ENCODE measurements at regions not wholly inside any gene's neighbourhood (a gene's known extent, or its start where the extent isn't known, plus 50 kb on each side); places are given as distances from the start of the nearest gene placed in this dataset.

GRCh38 chr20:19070681-19071445 is 141.6 kb upstream of the SLC24A3 start:
- no peak for DNase-seq (ENCODE audit: low read depth in 4 of 6, low spot score in 6 of 6)
- H3K36me3 ChIP-seq (ENCODE audit: control insufficient read depth, insufficient read depth, low read length), result no peaks in the 10 kb centered on the region
- H3K4me3 ChIP-seq (ENCODE audit: low read depth, low read length), result no peak overlapping the region
- H3K4me1 ChIP-seq (ENCODE audit: control insufficient read depth, insufficient read depth, low read length), result no peaks in the 10 kb centered on the region
- no peaks in the 10 kb centered on the region for H3K27me3 ChIP-seq (ENCODE audit: control insufficient read depth, insufficient read depth, low read length)
- H3K27ac ChIP-seq (ENCODE audit: low read depth, low read length), result no peak overlapping the region
- peaks cover 4% of the 10 kb centered on the region for H3K9me3 ChIP-seq (ENCODE audit: control insufficient read depth, insufficient read depth, low read length)
- 80% methylated on average over 1 of the region's 3 CpGs for WGBS (ENCODE audit: insufficient coverage)

- WGBS (ENCODE audit: insufficient coverage), result no CpG with 5 or more reads among the region's 3 CpGs
- H3K4me1 ChIP-seq (ENCODE audit: control insufficient read depth, insufficient read depth, low read length), result no peaks in the 10 kb centered on the region
- no peaks in the 10 kb centered on the region for H3K27me3 ChIP-seq (ENCODE audit: control insufficient read depth, insufficient read depth, low read length)
- H3K4me3 ChIP-seq (ENCODE audit: low read depth, low read length), result no peak overlapping the region
- DNase-seq (ENCODE audit: low read depth in 4 of 6, low spot score in 6 of 6), result peak in 1 of 6 donors; percentile 74
- peaks cover 2% of the 10 kb centered on the region for H3K9me3 ChIP-seq (ENCODE audit: control insufficient read depth, insufficient read depth, low read length)
- H3K27ac ChIP-seq (ENCODE audit: low read depth, low read length), result no peak overlapping the region
- H3K36me3 ChIP-seq (ENCODE audit: control insufficient read depth, insufficient read depth, low read length), result no peaks in the 10 kb centered on the region
Measured at GRCh38 chr20:19071446-19071725, 141.1 kb upstream of the SLC24A3 start.

- no peak overlapping the region for H3K27ac ChIP-seq (ENCODE audit: low read depth, low read length)
- DNase-seq (ENCODE audit: low read depth in 4 of 6, low spot score in 6 of 6), result no peak
- H3K36me3 ChIP-seq (ENCODE audit: control insufficient read depth, insufficient read depth, low read length), result no peaks in the 10 kb centered on the region
- no peaks in the 10 kb centered on the region for H3K27me3 ChIP-seq (ENCODE audit: control insufficient read depth, insufficient read depth, low read length)
- WGBS (ENCODE audit: insufficient coverage), result no CpG with 5 or more reads among the region's 2 CpGs
- H3K4me3 ChIP-seq (ENCODE audit: low read depth, low read length), result no peak overlapping the region
- H3K4me1 ChIP-seq (ENCODE audit: control insufficient read depth, insufficient read depth, low read length), result no peaks in the 10 kb centered on the region
- peaks cover 2% of the 10 kb centered on the region for H3K9me3 ChIP-seq (ENCODE audit: control insufficient read depth, insufficient read depth, low read length)
Measured at GRCh38 chr20:19071902-19072498, 140.4 kb upstream of the SLC24A3 start.

DNA sequence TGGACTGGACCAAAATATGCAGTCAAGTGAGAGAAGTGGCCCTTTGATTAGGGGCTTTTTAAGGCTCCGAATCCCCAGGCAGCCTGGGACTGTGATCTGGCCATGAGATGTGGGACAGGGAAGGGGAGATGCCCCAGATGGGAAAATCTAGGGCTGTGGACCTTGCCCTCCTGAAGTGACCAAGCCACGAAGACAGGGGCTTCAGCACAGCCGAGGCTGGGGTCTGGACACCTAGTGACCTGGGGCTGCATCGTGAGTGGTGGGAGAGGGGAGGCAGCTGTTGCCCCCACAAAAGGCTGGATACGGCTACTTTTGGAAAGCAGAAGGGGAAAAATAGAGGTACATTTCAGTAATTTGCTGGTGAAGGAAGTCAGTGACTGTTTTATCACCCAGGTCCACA is 139.5 kb upstream of the SLC24A3 start:
- no peaks in the 10 kb centered on the region for H3K36me3 ChIP-seq (ENCODE audit: control insufficient read depth, insufficient read depth, low read length)
- H3K4me1 ChIP-seq (ENCODE audit: control insufficient read depth, insufficient read depth, low read length), result no peaks in the 10 kb centered on the region
- no peak for DNase-seq (ENCODE audit: low read depth in 4 of 6, low spot score in 6 of 6)
- no peak overlapping the region for H3K4me3 ChIP-seq (ENCODE audit: low read depth, low read length)
- no peaks in the 10 kb centered on the region for H3K9me3 ChIP-seq (ENCODE audit: control insufficient read depth, insufficient read depth, low read length)
- no peak overlapping the region for H3K27ac ChIP-seq (ENCODE audit: low read depth, low read length)
- 95% methylated on average over 5 of the region's 5 CpGs for WGBS (ENCODE audit: insufficient coverage)
- H3K27me3 ChIP-seq (ENCODE audit: control insufficient read depth, insufficient read depth, low read length), result no peaks in the 10 kb centered on the region

- peak in 1 of 6 donors; percentile 54 for DNase-seq (ENCODE audit: low read depth in 4 of 6, low spot score in 6 of 6)
- H3K36me3 ChIP-seq (ENCODE audit: control insufficient read depth, insufficient read depth, low read length), result no peaks in the 10 kb centered on the region
- no peaks in the 10 kb centered on the region for H3K4me1 ChIP-seq (ENCODE audit: control insufficient read depth, insufficient read depth, low read length)
- H3K4me3 ChIP-seq (ENCODE audit: low read depth, low read length), result no peak overlapping the region
- H3K27me3 ChIP-seq (ENCODE audit: control insufficient read depth, insufficient read depth, low read length), result no peaks in the 10 kb centered on the region
- WGBS (ENCODE audit: insufficient coverage), result 0% methylated on average over 1 of the region's 2 CpGs
- H3K9me3 ChIP-seq (ENCODE audit: control insufficient read depth, insufficient read depth, low read length), result no peaks in the 10 kb centered on the region
- no peak overlapping the region for H3K27ac ChIP-seq (ENCODE audit: low read depth, low read length)
Measured at GRCh38 chr20:19073584-19074218, 138.7 kb upstream of the SLC24A3 start.

DNA sequence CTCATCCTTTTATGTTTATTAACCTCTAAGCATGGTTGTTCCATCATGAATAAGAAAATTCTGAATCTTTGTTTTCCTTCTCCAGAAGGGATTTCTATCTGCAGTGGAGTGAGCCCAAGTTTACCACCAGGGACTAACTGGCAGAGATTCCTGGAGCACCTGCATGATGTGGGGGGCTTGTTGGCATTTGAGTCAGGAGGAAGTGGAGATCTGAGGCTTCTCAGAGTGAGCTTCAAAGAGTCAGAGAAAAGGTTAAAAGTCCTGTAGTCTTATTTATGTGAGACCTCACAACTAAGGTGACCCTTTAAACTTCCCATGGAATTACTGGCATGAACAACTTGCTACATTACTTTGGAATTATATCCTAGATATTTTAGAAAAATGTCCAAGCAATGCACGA is 138.1 kb upstream of the SLC24A3 start:
- no CpG with 5 or more reads among the region's 1 CpG for WGBS (ENCODE audit: insufficient coverage)
- H3K27ac ChIP-seq (ENCODE audit: low read depth, low read length), result no peak overlapping the region
- H3K4me1 ChIP-seq (ENCODE audit: control insufficient read depth, insufficient read depth, low read length), result no peaks in the 10 kb centered on the region
- no peaks in the 10 kb centered on the region for H3K27me3 ChIP-seq (ENCODE audit: control insufficient read depth, insufficient read depth, low read length)
- H3K9me3 ChIP-seq (ENCODE audit: control insufficient read depth, insufficient read depth, low read length), result no peaks in the 10 kb centered on the region
- H3K4me3 ChIP-seq (ENCODE audit: low read depth, low read length), result no peak overlapping the region
- DNase-seq (ENCODE audit: low read depth in 4 of 6, low spot score in 6 of 6), result no peak
- H3K36me3 ChIP-seq (ENCODE audit: control insufficient read depth, insufficient read depth, low read length), result no peaks in the 10 kb centered on the region

GRCh38 chr20:19074828-19075516 is 137.5 kb upstream of the SLC24A3 start:
- Histone ChIP-seq H3K9me3 (ENCODE audit: control insufficient read depth, insufficient read depth, low read length) (no peaks in the 10 kb centered on the region), H3K36me3 (ENCODE audit: control insufficient read depth, insufficient read depth, low read length) (no peaks in the 10 kb centered on the region), H3K4me1 (ENCODE audit: control insufficient read depth, insufficient read depth, low read length) (no peaks in the 10 kb centered on the region), H3K4me3 (ENCODE audit: low read depth, low read length) (no peak overlapping the region), H3K27ac (ENCODE audit: low read depth, low read length) (no peak overlapping the region), H3K27me3 (ENCODE audit: control insufficient read depth, insufficient read depth, low read length) (no peaks in the 10 kb centered on the region)
- 58% methylated on average over 4 of the region's 8 CpGs for WGBS (ENCODE audit: insufficient coverage)
- DNase-seq (ENCODE audit: low read depth in 4 of 6, low spot score in 6 of 6), result no peak

DNA sequence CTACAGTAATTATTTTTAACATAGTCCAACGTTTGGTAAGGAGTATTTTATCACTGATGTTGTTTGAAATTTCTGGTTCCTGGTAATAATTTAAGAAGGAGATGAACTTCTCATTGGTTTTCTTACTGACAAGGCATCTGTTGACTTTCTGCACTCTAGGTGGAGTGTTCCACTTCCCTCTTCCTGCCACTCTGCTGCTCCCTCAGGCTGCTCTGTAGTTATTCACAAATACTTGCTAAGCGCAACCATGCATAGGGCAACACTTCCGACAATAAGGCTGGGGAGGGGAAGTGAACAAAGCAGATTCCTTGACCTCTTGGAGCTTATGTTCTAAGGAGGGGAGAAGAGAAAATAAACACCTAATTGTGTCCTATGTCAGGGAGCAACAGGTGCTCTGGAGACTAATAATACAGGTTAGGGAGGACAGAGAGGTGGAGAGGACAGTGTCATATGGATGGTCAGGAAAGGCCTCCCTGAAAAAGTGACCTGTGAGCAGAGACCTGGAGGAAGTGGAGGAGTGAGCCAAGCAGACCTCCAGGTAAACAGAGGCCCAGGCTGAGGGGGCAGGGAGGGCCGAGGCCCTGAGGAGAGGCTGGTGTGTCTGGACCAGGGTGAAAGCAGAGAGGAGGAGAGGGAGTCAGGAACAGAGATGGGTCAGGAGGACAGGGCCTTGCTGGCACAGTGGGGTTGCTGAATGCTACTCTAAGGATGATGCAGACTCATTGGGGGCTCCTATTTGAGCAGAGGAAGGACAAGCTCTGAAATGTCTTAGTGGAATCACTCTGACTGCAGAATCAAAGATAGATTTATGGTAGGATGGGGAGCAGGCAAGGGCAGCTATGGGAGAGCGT is 134.8 kb upstream of the SLC24A3 start:
- H3K9me3 ChIP-seq (ENCODE audit: control insufficient read depth, insufficient read depth, low read length), result no peaks in the 10 kb centered on the region
- H3K4me3 ChIP-seq (ENCODE audit: low read depth, low read length), result no peak overlapping the region
- H3K27ac ChIP-seq (ENCODE audit: low read depth, low read length), result no peak overlapping the region
- H3K4me1 ChIP-seq (ENCODE audit: control insufficient read depth, insufficient read depth, low read length), result no peaks in the 10 kb centered on the region
- no peaks in the 10 kb centered on the region for H3K27me3 ChIP-seq (ENCODE audit: control insufficient read depth, insufficient read depth, low read length)
- 83% methylated on average over 4 of the region's 5 CpGs for WGBS (ENCODE audit: insufficient coverage)
- DNase-seq (ENCODE audit: low read depth in 4 of 6, low spot score in 6 of 6), result no peak
- H3K36me3 ChIP-seq (ENCODE audit: control insufficient read depth, insufficient read depth, low read length), result no peaks in the 10 kb centered on the region

All from spinal cord (tissue), 9 donors.